CD4-positive, alpha-beta T cell treated with Interleukin-4 for 1 hour (primary cell): ENCODE measurements at regions not wholly inside any gene's neighbourhood (a gene's known extent, or its start where the extent isn't known, plus 50 kb on each side); places are given as distances from the start of the nearest gene placed in this dataset.

Experiments used
- DNase-seq, 2 donors: peaks; one replicate each; pipeline ENCODE4 v3.0.0-alpha.2; 2020 to 2022

DNA sequence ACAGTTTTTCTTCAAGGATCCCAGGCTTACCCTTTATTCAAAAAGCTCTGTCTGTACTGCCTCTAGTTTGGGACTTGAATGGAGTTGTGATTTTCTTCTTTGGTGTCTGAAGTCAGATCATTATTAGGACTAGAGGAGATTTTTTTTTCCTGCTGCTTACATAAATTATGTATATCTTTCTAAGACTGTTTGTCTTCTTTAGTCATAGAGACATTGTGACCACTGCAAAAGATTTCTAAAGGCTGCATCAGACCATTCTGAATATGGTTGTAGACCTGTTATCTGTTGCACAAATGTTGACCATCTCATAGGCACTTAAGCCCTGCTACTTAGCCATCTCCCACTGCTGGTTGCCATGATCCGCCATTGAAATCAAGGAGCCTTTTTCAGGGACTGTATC lies 238.5 kb upstream of the SMARCA2 start:
- no peak for DNase-seq

DNA sequence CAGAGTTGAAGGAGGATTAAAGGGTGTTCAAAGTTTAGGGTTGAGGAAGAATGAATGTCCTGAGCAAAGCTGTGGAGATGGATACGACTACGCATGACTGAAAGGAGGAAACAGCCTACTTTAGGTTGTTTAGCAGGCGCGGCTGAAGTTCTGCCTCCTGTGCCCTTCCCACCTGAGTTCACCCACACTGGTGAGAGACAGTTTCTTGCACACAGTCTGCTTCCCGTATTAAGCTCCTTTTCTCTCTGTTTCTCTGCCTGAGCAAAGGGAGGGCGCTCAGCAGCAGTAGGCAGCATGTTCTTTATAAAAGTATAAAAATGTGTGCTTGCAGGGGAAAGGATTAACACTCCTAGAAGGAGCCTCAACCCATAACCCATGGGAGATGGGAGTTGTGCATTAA lies 224.0 kb upstream of the SMARCA2 start:
- DNase-seq = no peak

GRCh38 chr9:1794547-1795270 lies 220.4 kb upstream of the SMARCA2 start:
- DNase-seq = no peak

DNA sequence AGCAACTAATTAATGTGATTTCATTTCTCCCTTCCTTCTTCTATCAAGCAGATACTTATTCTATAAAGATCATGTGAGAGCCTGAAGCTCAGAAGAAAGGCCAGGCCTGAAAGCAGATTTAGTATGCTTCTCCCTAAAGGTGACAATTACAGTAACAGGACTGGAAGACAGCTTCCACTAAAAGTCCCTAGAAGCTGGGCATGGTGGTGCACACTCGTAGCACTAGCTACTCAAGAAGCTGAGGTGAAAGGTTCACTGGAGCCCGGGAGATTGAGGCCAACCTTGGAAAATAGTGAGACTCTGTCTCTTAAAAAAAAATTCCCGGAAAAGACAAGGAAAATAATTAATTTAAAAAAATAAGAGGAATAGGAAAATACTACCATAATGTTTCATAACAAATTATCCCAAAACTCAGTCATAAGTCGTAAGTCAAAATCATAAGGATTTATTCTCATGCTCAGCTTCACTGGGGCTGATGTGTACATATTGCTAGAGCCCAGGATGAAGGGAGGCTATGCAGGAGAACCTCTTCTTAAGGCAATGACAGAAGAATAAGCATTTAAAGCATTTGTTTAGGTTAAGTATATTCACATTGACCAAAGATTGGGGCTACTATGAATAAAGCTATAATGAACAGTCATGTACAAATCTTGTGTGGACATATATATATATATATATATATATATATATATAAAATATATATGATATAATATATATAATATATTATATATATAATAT lies 210.8 kb upstream of the SMARCA2 start:
- no peak for DNase-seq

DNA sequence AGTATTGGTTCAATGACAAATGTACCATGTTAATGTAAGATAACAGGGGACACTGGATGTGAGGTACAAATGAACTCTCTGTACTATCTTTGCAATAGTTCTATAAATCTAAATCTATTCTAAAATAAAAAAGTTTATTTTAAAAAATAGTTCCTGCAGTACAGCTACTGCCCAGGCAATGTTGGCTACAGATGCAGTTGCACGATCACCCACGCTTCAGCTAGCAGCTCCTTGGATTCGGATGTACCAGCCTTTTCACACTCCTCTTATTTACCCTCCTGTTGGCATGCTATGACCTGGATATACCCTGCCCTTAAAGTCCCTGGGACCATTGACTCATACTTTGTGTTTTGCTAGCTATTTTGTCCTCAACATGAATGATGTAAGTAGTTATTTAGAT lies 185.4 kb upstream of the SMARCA2 start:
- no peak for DNase-seq

GRCh38 chr9:1832960-1833359 lies 182.2 kb upstream of the SMARCA2 start:
- DNase-seq = no peak

DNA sequence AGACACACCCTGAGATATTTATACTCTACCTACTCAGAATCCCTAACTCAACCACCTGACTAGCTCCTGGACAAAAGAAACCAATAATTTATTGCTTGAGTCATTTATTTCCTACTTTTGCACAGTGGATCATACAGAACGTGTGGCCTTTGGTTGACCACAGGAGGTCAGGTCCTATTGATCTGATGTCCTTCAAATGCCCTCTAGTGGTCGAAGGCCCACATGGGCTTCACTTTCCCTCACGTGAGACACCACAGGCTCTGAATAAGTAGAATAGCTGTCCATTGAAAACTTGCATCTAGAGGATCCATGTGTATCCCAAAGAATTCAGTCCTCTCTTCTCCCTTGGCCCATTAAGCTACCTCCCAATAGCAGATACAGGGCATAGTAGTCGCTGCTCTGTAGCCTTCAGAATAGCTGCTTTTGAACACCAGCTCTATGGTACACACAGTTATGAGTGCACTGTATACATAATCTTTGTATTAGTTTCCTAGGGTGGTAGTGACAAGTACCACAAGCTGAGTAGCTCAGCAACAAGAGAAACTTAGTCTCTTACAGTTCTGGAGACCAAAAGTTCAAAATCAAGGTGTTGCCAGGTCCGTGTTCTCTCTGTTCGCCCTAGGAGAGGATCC lies 177.6 kb upstream of the SMARCA2 start:
- DNase-seq = no peak

- DNase-seq = no peak
These were observed 175.2 kb upstream of the SMARCA2 start for GRCh38 chr9:1839909-1840308.

GRCh38 chr9:1845425-1845824 lies 169.7 kb upstream of the SMARCA2 start:
- DNase-seq = no peak

DNA sequence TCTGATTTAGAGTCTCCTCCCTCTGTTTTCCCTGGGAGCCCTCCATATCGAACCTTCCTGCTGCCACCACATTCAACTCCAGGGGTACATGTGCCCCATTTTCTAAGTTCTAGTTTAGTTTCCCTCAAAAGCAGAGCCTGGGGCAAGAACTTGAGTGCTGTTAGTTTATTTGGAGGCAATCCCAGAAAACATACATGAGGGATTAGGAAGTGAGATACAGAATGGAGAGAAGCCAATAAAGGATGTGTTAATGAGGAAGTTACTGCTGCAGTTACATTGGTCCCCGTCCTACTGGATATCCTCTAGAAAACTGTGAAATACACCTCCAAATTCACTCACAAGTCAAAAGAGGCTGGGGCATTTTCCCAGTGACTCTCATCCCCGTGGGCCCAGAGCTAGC lies 159.4 kb upstream of the SMARCA2 start:
- no peak for DNase-seq

DNA sequence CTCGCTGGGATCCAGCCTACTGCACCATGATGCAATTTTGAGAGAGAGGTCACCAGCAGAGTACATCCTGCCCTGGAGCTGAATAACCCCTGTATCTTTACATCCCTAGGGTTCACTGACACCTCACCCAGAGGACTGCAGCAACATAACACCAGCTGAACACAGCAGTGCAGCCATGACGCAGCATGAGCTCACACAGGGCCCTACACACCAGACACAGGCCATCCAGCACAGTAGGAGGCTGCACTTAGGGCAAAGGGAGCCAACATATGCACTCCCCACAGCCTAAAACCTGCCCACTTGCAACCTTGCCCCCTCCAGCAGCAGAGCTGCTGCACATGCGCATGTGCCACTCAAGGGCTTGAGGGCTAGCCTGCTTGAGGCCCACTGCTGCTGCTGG lies 157.3 kb upstream of the SMARCA2 start:
- DNase-seq = no peak

GRCh38 chr9:1869843-1870242 lies 145.3 kb upstream of the SMARCA2 start:
- peak in 1 of 2 donors; percentile 32 for DNase-seq

- no peak for DNase-seq
These were observed 144.2 kb upstream of the SMARCA2 start for GRCh38 chr9:1870915-1871314.

GRCh38 chr9:1871626-1872419 lies 143.3 kb upstream of the SMARCA2 start:
- no peak for DNase-seq

DNA sequence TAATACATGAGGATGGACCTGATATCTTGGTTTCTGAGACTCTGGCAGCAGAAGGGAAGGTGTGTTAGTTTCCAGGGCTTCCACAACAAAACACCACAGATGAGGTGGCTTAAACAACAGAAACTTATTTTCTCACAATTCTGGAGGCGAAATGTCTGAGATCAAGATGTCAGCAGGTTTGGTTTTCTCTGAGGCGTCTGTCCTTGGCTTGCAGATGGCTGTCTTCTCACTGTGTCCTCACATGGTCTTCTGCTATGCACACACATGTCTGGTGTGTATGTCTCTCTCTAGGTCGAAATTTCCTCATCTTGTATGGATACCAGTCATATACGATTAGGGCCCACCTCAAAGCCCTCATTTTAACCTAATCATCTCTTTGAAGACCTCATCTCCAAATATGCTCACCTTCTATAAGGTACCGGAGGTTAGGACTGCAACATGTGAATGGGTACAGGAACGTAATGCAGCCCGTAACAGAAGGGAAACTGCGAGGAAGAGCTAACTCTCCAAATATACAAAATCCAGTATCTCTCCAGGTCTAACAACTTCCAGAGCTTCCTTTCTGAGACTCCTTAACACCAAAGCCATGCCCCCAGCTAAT lies 139.8 kb upstream of the SMARCA2 start:
- no peak for DNase-seq

DNA sequence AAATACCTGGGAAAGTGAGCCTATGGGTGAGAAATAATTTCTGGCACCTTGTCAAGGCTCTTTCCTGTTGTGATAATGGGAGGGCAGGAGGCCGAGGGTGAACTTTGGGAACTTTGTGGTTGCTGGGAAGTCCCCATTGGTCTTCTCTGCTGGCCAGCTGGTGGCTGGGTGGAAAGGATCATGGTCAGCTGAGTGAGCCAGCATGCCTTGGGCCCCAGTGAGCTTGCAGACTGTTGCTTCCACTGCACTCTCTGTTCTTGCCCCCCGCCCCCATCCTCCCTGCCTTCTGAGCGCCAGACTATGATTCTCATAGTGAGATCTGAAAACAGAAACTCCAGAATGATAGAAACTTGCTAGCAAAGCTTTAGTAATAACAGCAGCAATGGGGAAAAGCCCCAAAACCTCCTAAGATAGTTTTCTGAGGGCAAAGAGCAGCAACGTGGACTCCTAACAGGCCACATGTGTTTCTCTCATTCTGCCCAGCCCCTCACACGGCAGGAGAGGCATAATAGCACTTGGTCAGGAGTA lies 139.2 kb upstream of the SMARCA2 start:
- DNase-seq = no peak

DNA sequence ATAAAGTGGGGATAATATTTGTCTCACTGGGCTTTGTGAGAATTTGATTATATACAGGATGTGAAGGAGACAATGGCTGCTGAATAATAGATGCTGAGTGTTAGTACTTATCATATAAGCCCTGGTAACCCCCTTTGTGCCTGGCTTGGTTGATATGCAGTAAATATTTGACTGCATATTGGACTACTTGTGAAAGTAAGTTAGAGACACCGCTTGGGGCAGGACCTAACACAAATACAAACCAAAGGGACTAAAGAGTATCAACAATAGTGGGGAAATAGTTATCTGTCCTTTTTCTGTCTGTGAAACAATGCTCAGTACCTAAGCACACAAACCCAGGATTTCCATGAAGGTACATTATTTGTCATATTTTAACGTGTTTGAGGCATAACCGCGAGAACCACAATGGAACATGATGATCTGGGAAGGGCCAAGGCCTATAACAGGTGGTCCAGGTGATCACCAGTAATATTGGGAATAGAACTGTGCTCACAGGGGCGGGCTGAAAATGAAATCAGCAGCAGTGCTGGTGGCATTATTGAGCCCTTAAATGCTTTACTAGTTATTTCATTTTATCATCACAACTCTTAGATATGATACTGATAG lies 138.2 kb upstream of the SMARCA2 start:
- DNase-seq = no peak

DNA sequence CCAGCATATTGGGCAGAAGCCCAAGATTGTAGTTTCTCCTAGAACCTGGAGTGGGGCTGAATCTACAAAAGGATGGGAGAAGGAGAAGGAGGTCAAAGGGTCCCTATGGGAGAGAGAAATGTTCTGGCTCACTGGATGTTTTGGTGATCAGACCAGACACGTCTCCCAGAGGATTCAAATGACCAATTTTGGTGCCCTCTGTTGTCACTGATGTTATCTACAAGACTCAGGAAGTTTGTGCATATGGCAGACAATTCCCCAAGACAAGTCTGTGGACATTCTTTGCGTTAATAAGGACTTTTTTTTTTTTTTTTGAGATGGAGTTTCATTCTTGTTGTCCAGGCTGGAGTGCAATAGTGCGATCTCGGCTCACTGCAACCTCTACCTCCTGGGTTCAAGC lies 137.2 kb upstream of the SMARCA2 start:
- no peak for DNase-seq

GRCh38 chr9:1878811-1879210 lies 136.3 kb upstream of the SMARCA2 start:
- DNase-seq = no peak

DNA sequence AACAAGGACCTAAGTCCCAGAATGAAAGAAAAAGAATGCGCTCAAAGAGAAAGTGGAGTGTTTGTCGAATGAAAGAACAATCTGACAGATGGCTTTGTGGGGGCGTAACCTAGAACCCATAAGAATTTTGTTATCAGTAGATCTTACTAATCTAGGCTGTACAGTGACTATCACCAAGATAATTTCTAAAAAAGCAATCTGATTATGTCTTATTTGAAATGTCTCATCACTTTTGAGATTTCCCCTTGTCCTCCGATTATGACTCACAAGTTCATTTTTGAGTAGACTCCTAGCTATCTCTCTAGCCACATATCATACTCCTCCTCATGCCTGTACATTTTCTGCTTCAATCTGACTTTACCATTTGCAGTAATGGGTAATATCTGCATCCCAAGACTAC lies 135.6 kb upstream of the SMARCA2 start:
- DNase-seq = no peak

GRCh38 chr9:1880038-1880565 lies 135.0 kb upstream of the SMARCA2 start:
- no peak for DNase-seq

DNA sequence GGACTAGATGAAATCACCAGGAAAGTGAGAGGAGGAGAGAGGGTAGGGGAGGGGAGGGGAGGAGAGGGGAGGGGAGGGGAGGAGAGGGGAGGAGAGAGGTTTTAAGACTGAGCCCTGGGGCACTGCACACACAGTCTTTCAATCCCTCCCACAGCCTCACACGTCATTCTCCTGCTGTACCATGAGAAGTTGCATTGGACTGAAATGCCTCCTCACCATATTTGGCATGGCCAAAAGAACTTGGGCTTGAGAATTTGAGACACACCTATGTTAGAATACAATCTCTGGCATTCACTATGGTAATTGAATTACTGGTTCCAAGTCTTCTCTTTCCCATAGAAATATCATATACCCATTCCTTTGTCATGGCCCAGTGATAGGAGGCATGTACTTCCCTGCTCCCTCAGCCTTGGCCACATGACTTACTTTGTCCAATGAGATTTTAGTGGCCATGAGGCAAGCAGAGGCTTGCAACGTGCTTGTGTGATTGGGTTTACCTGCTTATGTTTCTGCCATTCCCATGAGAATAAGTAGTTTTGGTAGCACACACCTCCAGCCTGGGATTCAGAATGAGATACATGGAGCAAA lies 133.3 kb upstream of the SMARCA2 start:
- DNase-seq = no peak
